GM23248 (cell line): ENCODE measurements at regions not wholly inside any gene's neighbourhood (a gene's known extent, or its start where the extent isn't known, plus 50 kb on each side); places are given as distances from the start of the nearest gene placed in this dataset.
A peak's percentile ranks its signal among the peaks of the same experiment; 100 is the strongest.

Experiments
- DNase-seq: peaks from one replicate; pipeline ENCODE4 v3.0.0-alpha.2; 2015
- H2AFZ ChIP-seq: fragments of 200-600 bp; sonication (generic); 2 replicates; pipeline ENCODE4 v1.6.1; 2016; ENCODE audit warnings: antibody characterized with exemption
- H3F3A ChIP-seq: fragments of 200-600 bp; sonication (generic); 2 replicates; pipeline ENCODE4 v1.6.1; 2016; ENCODE audit warnings: mild to moderate bottlenecking, antibody characterized with exemption, mixed run types; ENCODE audit not compliant: insufficient read depth
- H3K27ac ChIP-seq: fragments of 200-600 bp; sonication (generic); 2 replicates; pipeline ENCODE4 v1.5.1; 2016; ENCODE audit warnings: mild to moderate bottlenecking
- H3K27me3 ChIP-seq: fragments of 200-600 bp; sonication (generic); replicated peaks from 2 replicates; pipeline ENCODE4 v1.6.1; 2016; ENCODE audit warnings: mild to moderate bottlenecking; ENCODE audit not compliant: insufficient read depth
- H3K36me3 ChIP-seq: fragments of 200-600 bp; sonication (generic); 2 replicates; pipeline ENCODE4 v1.6.1; 2016; ENCODE audit warnings: low read depth, mild to moderate bottlenecking
- H3K4me1 ChIP-seq: fragments of 200-600 bp; sonication (generic); 2 replicates; pipeline ENCODE4 v1.6.1; 2016; ENCODE audit warnings: mild to moderate bottlenecking; ENCODE audit not compliant: insufficient read depth
- H3K4me2 ChIP-seq: fragments of 200-600 bp; sonication (generic); one replicate; pipeline ENCODE4 v1.6.1; 2016; ENCODE audit warnings: mild to moderate bottlenecking; ENCODE audit not compliant: unreplicated experiment
- H3K4me3 ChIP-seq: fragments of 200-600 bp; sonication (generic); 2 replicates; pipeline ENCODE4 v1.5.1; 2016; ENCODE audit warnings: mild to moderate bottlenecking
- H3K79me2 ChIP-seq: fragments of 200-600 bp; sonication (generic); 2 replicates; pipeline ENCODE4 v1.6.1; 2016; ENCODE audit warnings: mild to moderate bottlenecking; ENCODE audit not compliant: insufficient read depth
- H3K9ac ChIP-seq: fragments of 200-600 bp; sonication (generic); 2 replicates; pipeline ENCODE4 v1.6.1; 2016; ENCODE audit warnings: mild to moderate bottlenecking
- H3K9me2 ChIP-seq: fragments of 200-600 bp; sonication (generic); 2 replicates; pipeline ENCODE4 v1.6.1; 2016; ENCODE audit warnings: mixed run types, mild to moderate bottlenecking, moderate library complexity; ENCODE audit not compliant: insufficient read depth
- H3K9me3 ChIP-seq: fragments of 200-600 bp; sonication (generic); one replicate; pipeline ENCODE4 v1.6.1; 2017; ENCODE audit warnings: low read depth
- H4K20me1 ChIP-seq: fragments of 200-600 bp; sonication (generic); 2 replicates; pipeline ENCODE4 v1.6.0; 2016; ENCODE audit not compliant: insufficient read depth
- EZH2 ChIP-seq: fragments of 200-600 bp; sonication (generic); IDR thresholded peaks from 2 replicates; pipeline ENCODE4 v1.6.1; 2018; ENCODE audit warnings: antibody characterized with exemption, mild to moderate bottlenecking; ENCODE audit not compliant: insufficient read depth, poor library complexity, severe bottlenecking
- EZH2phosphoT487 ChIP-seq: fragments of 200-600 bp; sonication (generic); IDR thresholded peaks from 2 replicates; pipeline ENCODE4 v1.6.1; 2018; ENCODE audit warnings: antibody characterized with exemption, moderate library complexity, mild to moderate bottlenecking, low read depth; ENCODE audit not compliant: insufficient read depth
- WGBS, 2 experiments: methylation state at CpG; one replicate each; pipeline ENCODE4 v1.1.6; 2015 to 2017; ENCODE audit warnings: low lambda C conversion rate in 2 of 2, low coverage in 1 of 2; ENCODE audit errors: missing lambda C conversion rate in 2 of 2; 5-methylcytosine and 5-hydroxymethylcytosine counted together
- in situ Hi-C: fragments of 300-500 bp; cut with MboI; formaldehyde crosslinking; loops from 2 replicates; pipeline ENCODE4 v1.15.0; 2020

DNA sequence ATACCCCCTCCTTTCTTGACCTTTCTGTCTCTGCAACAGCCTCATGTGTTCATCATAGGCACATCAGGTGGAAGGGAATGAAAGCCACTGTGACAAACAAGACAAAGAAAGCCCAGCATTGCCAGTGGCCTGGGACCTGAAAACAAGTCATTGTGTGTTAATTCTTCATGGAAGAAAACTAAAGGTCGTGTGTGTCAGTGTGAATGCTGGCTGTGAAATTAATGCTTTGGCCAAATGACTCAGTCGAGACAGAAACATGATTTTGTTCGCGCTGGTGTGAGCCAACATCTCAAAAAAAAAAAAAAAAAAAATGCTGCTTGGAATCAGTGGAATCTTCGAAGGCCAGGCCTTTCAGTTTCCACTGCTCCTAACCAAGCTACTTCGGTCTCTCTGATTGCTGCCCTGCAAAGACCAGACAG, 386.5 kb upstream of the PROK2 start:
- Histone ChIP-seq H3K27ac (0 out of 2 replicates have a peak overlapping the region, but pooled peaks have one; percentile 31), H2AFZ (peak overlapping the region; percentile 80), H3F3A (peaks cover 5% of the 10 kb centered on the region; the same call in 1 of the 2 replicates), H3K9me3 (no peaks in the 10 kb centered on the region), H3K4me3 (no peak overlapping the region), H3K36me3 (no peaks in the 10 kb centered on the region), H3K27me3 (no peaks in the 10 kb centered on the region), H3K9me2 (no peaks in the 10 kb centered on the region), H3K79me2 (no peaks in the 10 kb centered on the region), H3K9ac (peak overlapping the region; percentile 50), H4K20me1 (no peaks in the 10 kb centered on the region), H3K4me2 (peak overlapping the region; percentile 39), H3K4me1 (peaks cover 14% of the 10 kb centered on the region)
- peak; percentile 76 for DNase-seq
- 7 to 9% methylated on average over 6 of the region's 6 CpGs for WGBS, 2 experiments
- in situ Hi-C loops = no loop called here
- TF ChIP-seq EZH2 (no peak), EZH2phosphoT487 (no peak)

DNA sequence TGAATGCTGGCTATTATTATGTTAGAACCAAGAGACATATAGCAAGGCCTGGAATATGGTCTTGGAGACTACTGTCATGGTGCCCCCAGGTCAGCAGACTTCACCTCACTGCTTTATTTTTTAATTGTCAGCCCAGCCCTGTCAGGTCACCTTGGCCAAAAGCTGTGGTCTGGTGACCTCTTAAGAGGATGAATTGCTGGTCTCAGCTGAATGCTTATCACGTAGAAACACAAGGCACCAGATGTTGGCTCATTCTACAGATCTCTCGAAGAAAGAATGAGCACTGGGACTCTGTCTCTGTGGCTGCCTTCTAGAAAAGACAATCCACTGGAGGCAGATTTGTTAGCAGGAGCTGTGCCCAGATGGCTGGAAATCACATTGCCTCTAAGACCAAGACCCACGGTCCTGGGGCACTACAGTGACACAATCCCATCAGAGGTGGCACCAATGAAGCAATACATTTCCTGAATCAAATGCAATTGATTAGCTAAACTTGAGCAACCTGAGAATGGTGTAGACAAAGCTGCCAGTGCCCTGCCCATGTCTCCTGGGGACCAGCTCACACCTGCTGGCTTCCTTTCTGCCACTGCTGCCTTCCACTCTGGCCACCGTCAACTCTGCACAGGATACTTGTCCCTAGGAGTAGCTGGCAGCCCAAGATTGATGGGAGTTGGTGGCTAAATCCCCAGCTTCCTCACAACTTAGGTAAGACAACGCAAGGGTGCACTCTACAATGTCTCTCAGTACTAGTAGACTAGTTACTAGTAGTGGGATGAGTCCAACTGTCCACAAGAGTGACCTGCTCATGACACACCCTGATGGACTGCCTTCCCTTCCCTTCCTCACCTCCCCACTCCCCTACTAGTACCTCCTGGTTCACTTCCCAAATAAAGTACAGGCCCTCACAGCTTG, 384.9 kb upstream of the PROK2 start:
- Histone ChIP-seq H3K9me2 (no peaks in the 10 kb centered on the region), H2AFZ (no peak overlapping the region), H3K4me2 (no peak overlapping the region), H3K9ac (no peak overlapping the region), H3K4me3 (no peak overlapping the region), H3F3A (peaks cover 5% of the 10 kb centered on the region; the same call in 1 of the 2 replicates), H3K36me3 (no peaks in the 10 kb centered on the region), H3K9me3 (no peaks in the 10 kb centered on the region), H4K20me1 (no peaks in the 10 kb centered on the region), H3K4me1 (peaks cover 22% of the 10 kb centered on the region), H3K79me2 (no peaks in the 10 kb centered on the region), H3K27ac (no peak overlapping the region), H3K27me3 (no peaks in the 10 kb centered on the region)
- DNase-seq = no peak
- in situ Hi-C loops = no loop called here
- 88 to 94% methylated on average over 5 of the region's 5 CpGs for WGBS, 2 experiments
- TF ChIP-seq EZH2phosphoT487 = no peak
- no peak for TF ChIP-seq EZH2

DNA sequence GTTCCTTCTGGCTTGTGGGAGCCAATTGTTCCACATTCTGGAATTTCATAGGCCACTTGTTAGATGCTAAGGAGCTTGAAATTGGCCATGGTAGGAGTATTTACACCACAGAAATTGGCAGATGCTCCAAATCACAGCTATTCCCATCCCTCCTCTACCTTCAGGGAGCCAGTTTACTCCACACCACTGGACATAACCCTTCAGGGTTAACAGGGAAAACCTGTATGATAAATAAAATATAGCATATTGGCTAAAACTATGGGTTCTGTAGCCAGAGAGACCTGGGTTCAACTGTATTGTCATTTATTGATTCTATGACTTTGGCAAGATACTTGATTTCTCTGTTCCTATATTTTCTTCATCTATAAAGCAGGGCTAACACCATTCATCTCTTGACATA, 384.2 kb upstream of the PROK2 start:
- H3K4me1 ChIP-seq = peaks cover 22% of the 10 kb centered on the region
- in situ Hi-C loops = no loop called here
- H3F3A ChIP-seq = peaks cover 5% of the 10 kb centered on the region; the same call in 1 of the 2 replicates
- no peak overlapping the region for H3K4me2 ChIP-seq
- no peak overlapping the region for H3K27ac ChIP-seq
- H3K9me2 ChIP-seq = no peaks in the 10 kb centered on the region
- H3K9ac ChIP-seq = no peak overlapping the region
- no peak for DNase-seq
- H4K20me1 ChIP-seq = no peaks in the 10 kb centered on the region
- H3K9me3 ChIP-seq = no peaks in the 10 kb centered on the region
- H3K36me3 ChIP-seq = no peaks in the 10 kb centered on the region
- H3K4me3 ChIP-seq = no peak overlapping the region
- H2AFZ ChIP-seq = no peak overlapping the region
- H3K79me2 ChIP-seq = no peaks in the 10 kb centered on the region
- no peaks in the 10 kb centered on the region for H3K27me3 ChIP-seq
- TF ChIP-seq EZH2phosphoT487 (no peak), EZH2 (no peak)

DNA sequence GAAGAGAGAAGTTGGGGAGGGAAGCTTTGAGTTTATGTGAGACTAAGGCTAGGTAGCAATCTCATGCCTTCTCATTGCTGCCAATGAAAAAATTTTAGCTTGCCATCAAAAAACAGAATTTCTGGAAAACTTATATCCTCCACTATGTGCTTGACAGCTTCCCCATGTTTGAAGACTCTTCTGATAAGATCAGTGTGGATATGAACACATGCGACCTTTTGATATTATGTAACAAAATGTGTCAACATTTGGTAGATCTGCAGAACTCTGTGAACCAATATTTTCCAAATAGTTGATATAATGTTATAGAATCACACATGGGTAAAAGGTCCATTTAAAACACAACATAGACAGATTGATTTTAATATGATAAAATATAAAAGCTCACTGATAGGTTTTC, 380.9 kb upstream of the PROK2 start:
- Histone ChIP-seq H3K4me3 (no peak overlapping the region), H3K9ac (no peak overlapping the region), H4K20me1 (no peaks in the 10 kb centered on the region), H3K9me3 (no peaks in the 10 kb centered on the region), H3K36me3 (no peaks in the 10 kb centered on the region), H3K27me3 (no peaks in the 10 kb centered on the region), H3K79me2 (no peaks in the 10 kb centered on the region), H3K4me2 (no peak overlapping the region), H3K27ac (no peak overlapping the region), H3K4me1 (peaks cover 8% of the 10 kb centered on the region), H2AFZ (no peak overlapping the region), H3K9me2 (no peaks in the 10 kb centered on the region), H3F3A (no peaks in the 10 kb centered on the region)
- in situ Hi-C loops = no loop called here
- no peak for TF ChIP-seq EZH2phosphoT487
- TF ChIP-seq EZH2 = no peak
- DNase-seq = no peak
- WGBS, 2 experiments = 58 to 76% methylated on average over 1 of the region's 1 CpG
